ENCODE measurements at regions not wholly inside any gene's neighbourhood (a gene's known extent, or its start where the extent isn't known, plus 50 kb on each side); places are given as distances from the start of the nearest gene placed in this dataset.

DNA sequence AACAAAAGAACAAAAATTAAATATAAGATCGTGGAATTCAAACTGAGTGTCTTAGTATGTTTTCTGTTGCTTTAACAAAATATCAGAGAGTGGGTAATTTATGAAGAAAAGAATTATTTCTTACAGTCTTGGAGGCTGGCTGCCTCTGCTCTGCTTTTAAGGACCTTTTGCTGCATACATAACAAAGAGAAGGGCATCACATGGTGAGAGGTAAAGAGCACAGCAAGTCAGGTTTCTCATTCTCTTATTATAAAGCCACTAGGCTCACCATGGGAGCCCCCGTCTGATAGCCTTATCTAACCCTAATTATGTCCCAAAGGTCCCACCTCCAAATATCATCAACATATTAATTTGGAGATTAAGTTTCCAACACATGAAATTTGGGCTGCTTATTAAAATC lies 231.3 kb downstream of the SLITRK6 start:
- TF ChIP-seq TAF1 (IDR thresholded peaks at IDR 0.05; ENCODE audit: borderline replicate concordance, insufficient read depth, low read length) (no peak), SIN3A (IDR thresholded peaks at IDR 0.05; ENCODE audit: borderline replicate concordance, insufficient read depth, low read length) (no peak), POLR2AphosphoS5 (IDR thresholded peaks at IDR 0.05; ENCODE audit: low read depth, low read length) (no peak)
